Astrocyte of the spinal cord (primary cell): ENCODE measurements at regions not wholly inside any gene's neighbourhood (a gene's known extent, or its start where the extent isn't known, plus 50 kb on each side); places are given as distances from the start of the nearest gene placed in this dataset.

ENCODE experiments used
- DNase-seq: peaks from one replicate; pipeline ENCODE4 v3.0.0; 2011; ENCODE audit warnings: low read depth, low spot score
- H3K4me3 ChIP-seq: 2 replicates; pipeline ENCODE4 v1.5.1; 2011; ENCODE audit warnings: low read depth, mild to moderate bottlenecking, low read length, moderate library complexity
- in situ Hi-C: cut with HindIII; loops from 2 replicates; pipeline ENCODE4 v1.10.0; 2017; ENCODE audit warnings: low sequenced_read_pairs
- TF ChIP-seq, protein P1 (sequence below): IDR thresholded peaks from 2 replicates; pipeline ENCODE4 v1.5.1; 2012; ENCODE audit warnings: low read depth, mild to moderate bottlenecking, low read length, inconsistent platforms

DNA sequence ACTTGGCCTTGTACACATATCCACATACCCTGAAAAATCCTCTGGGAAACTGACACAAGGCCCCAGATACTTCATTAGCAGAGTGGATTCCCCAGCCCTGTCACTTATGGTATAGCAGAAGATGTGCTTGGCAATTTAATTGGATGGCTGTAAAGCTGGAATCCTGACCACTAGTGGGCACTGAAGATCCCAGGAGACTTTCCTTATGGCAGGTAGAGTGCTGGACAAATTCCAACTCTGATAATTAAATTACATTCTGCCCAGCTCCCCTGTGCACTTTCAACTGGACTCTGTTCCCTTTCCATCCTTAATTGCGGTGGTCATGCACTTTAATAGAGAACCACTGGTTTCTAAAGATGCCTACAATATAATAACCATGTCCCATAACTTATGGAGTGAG, 119.8 kb downstream of the DCK start:
- TF ChIP-seq, protein P1, sequence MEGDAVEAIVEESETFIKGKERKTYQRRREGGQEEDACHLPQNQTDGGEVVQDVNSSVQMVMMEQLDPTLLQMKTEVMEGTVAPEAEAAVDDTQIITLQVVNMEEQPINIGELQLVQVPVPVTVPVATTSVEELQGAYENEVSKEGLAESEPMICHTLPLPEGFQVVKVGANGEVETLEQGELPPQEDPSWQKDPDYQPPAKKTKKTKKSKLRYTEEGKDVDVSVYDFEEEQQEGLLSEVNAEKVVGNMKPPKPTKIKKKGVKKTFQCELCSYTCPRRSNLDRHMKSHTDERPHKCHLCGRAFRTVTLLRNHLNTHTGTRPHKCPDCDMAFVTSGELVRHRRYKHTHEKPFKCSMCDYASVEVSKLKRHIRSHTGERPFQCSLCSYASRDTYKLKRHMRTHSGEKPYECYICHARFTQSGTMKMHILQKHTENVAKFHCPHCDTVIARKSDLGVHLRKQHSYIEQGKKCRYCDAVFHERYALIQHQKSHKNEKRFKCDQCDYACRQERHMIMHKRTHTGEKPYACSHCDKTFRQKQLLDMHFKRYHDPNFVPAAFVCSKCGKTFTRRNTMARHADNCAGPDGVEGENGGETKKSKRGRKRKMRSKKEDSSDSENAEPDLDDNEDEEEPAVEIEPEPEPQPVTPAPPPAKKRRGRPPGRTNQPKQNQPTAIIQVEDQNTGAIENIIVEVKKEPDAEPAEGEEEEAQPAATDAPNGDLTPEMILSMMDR = peak; percentile 6
- no peak for DNase-seq
- no peak overlapping the region for H3K4me3 ChIP-seq
- in situ Hi-C loops = no loop called here

DNA sequence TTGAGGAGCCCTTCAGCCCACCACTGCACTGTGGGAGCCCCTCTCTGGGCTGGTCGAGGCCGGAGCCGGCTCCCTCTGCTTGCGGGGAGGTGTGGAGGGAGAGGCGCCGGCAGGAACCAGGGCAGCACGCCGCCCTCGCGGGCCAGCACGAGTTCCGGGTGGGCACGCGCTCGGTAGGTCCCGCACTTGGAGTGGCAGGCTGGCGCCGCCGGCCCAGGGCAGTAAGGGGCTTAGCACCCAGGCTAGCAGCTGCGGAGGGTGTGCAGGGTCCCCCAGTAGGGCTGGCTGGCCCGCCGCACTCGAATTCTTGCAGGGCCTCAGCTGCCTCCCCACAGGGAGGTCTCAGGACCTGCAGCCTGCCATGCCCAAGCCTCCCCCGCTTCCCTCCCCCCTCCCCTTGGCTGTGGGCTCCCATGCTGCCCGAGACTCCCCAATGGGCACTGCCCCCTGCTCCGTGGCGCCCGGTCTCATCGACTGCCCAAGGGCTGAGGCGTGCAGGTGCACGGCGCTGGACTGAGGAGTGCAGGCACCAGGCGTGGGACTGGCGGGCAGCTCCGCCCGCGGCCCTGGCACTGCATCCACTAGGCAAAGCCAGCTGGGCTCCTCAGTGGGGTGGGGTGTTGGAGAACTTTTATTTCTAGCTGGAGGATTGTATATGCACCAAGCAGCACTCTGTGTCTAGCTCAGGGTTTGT, 127.5 kb downstream of the DCK start:
- no peak overlapping the region for H3K4me3 ChIP-seq
- in situ Hi-C loops = no loop called here
- TF ChIP-seq, protein P1 = no peak
- DNase-seq = no peak

- TF ChIP-seq, protein P1 = no peak
- DNase-seq = no peak
- no peak overlapping the region for H3K4me3 ChIP-seq
- in situ Hi-C loops = no loop called here
Measured at GRCh38 chr4:71123951-71124350, 130.5 kb downstream of the DCK start.

- H3K4me3 ChIP-seq = no peak overlapping the region
- TF ChIP-seq, protein P1 = no peak
- in situ Hi-C loops = no loop called here
- DNase-seq = no peak
Measured at GRCh38 chr4:71125137-71125536, 131.7 kb downstream of the DCK start.

DNA sequence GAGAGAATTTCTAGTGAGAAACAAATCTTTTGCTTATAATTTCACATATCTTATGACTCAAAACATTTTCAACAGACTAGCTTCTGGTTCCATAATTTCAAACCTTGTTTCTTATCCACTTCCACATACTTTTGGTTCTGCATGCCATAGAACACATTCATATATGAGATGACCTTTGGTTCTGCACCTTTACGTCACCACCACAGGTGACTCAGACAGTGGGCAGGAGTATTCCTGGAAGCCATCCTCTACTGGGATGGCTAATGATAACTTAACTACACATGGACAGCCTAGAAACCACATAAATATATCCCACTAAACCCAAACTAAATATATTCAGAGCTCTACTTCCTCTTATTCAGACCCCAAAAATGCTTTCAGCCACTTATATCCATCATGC, 133.3 kb downstream of the DCK start:
- peak; percentile 96 for DNase-seq
- in situ Hi-C loops = no loop called here
- H3K4me3 ChIP-seq = no peak overlapping the region
- TF ChIP-seq, protein P1 = no peak

DNA sequence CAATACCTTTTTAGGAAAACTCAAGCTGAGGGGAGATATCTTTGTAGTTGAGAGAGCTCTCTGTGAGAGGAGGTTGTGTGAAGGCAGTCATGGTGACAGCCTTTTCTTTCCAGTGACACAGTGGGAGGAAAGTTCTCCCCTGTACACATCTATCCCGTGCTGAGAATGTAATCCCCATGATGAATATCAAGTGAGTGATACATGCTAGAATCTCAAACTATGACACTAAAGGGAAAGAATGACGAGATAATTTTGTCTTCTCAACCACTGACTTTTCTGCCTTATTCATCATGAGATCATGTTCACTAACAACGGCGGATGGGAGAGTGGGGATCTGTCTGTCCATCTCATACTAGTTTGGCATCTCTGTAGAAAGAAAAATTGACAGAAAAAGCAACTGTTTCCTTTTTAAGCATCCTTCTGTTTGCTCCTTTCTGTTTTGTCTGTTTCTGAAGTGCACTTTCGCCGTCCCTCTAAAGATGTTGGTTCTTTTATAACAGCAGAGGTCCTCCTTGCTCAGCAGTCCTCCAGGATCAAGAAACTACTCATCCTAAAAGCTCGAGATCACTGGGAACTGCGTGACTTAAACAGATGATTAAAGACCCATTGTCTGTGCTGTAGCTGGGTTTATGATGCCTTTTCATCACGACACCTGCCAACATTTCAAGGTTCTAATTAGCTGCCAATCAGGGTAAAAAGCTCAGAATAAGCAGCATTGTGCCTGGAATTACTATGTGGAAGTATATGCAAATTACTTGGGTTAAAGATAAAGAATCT, 137.6 kb downstream of the DCK start:
- in situ Hi-C loops = no loop called here
- no peak overlapping the region for H3K4me3 ChIP-seq
- TF ChIP-seq, protein P1 = peak; percentile 30
- peak; percentile 67 for DNase-seq
